GM19452 (cell line): ENCODE measurements at regions not wholly inside any gene's neighbourhood (a gene's known extent, or its start where the extent isn't known, plus 50 kb on each side); places are given as distances from the start of the nearest gene placed in this dataset.
A peak's percentile ranks its signal among the peaks of the same experiment; 100 is the strongest.
"Not testable (repeated sequence)": the region's sequence is repeated elsewhere in the genome, so short reads cannot be mapped to it uniquely, and the experiment has no call there.

Experiments used
- ATAC-seq: cut with Tn5 transposase; IDR thresholded peaks from one replicate; pipeline ENCODE4 v1.9.1; 2021; ENCODE audit not compliant: unreplicated experiment

GRCh38 chr4:114034189-114034588 is 54.7 kb upstream of the ARSJ start:
- ATAC-seq, result no peak

GRCh38 chr4:114036426-114036825 is 57.0 kb upstream of the ARSJ start:
- ATAC-seq, result no peak

- no peak for ATAC-seq
Measured at GRCh38 chr4:114036864-114037263, 57.4 kb upstream of the ARSJ start.

- ATAC-seq, result no peak
Measured at GRCh38 chr4:114037988-114038387, 58.5 kb upstream of the ARSJ start.

GRCh38 chr4:114038762-114039387 is 59.4 kb upstream of the ARSJ start:
- ATAC-seq, result no peak

GRCh38 chr4:114040319-114041116 is 61.1 kb upstream of the ARSJ start:
- peak; percentile 92 for ATAC-seq

- ATAC-seq, result no peak
Measured at GRCh38 chr4:114041117-114041475, 61.6 kb upstream of the ARSJ start.

- ATAC-seq, result no peak
Measured at GRCh38 chr4:114043116-114043515, 63.7 kb upstream of the ARSJ start.

- ATAC-seq, result not testable (repeated sequence)
Measured at GRCh38 chr4:114044351-114044750, 64.9 kb upstream of the ARSJ start.

- ATAC-seq, result no peak
Measured at GRCh38 chr4:114046331-114046730, 66.9 kb upstream of the ARSJ start.

GRCh38 chr4:114048154-114048553 is 68.7 kb upstream of the ARSJ start:
- ATAC-seq, result not testable (repeated sequence)

GRCh38 chr4:114052227-114052626 is 72.8 kb upstream of the ARSJ start:
- no peak for ATAC-seq

GRCh38 chr4:114056599-114056998 is 77.2 kb upstream of the ARSJ start:
- ATAC-seq, result no peak

GRCh38 chr4:114057746-114058145 is 78.3 kb upstream of the ARSJ start:
- ATAC-seq, result no peak

GRCh38 chr4:114062499-114062898 is 83.1 kb upstream of the ARSJ start:
- no peak for ATAC-seq

- ATAC-seq, result no peak
Measured at GRCh38 chr4:114072781-114073180, 93.3 kb upstream of the ARSJ start.

- ATAC-seq, result no peak
Measured at GRCh38 chr4:114076899-114077570, 97.6 kb upstream of the ARSJ start.

GRCh38 chr4:114077610-114078009 is 98.2 kb upstream of the ARSJ start:
- ATAC-seq, result no peak

GRCh38 chr4:114078636-114079035 is 99.2 kb upstream of the ARSJ start:
- ATAC-seq, result no peak

GRCh38 chr4:114081783-114082182 is 102.3 kb upstream of the ARSJ start:
- no peak for ATAC-seq

- ATAC-seq, result no peak
Measured at GRCh38 chr4:114082348-114082747, 102.9 kb upstream of the ARSJ start.
